Medulla oblongata (tissue), 1 donor: ENCODE measurements at regions not wholly inside any gene's neighbourhood (a gene's known extent, or its start where the extent isn't known, plus 50 kb on each side); places are given as distances from the start of the nearest gene placed in this dataset.
"Not testable (repeated sequence)": the region's sequence is repeated elsewhere in the genome, so short reads cannot be mapped to it uniquely, and the experiment has no call there.

ENCODE experiments used
- DNase-seq: peaks from one replicate; pipeline ENCODE4 v3.0.0-alpha.2; 2015; ENCODE audit errors: extremely low spot score

GRCh38 chr20:6321235-6321634 is 198.4 kb upstream of the FERMT1 start:
- not testable (repeated sequence) for DNase-seq

- DNase-seq: no peak
Observed at GRCh38 chr20:6311841-6312655, 189.2 kb upstream of the FERMT1 start.

- no peak for DNase-seq
Observed at GRCh38 chr20:6311097-6311496, 188.3 kb upstream of the FERMT1 start.

DNA sequence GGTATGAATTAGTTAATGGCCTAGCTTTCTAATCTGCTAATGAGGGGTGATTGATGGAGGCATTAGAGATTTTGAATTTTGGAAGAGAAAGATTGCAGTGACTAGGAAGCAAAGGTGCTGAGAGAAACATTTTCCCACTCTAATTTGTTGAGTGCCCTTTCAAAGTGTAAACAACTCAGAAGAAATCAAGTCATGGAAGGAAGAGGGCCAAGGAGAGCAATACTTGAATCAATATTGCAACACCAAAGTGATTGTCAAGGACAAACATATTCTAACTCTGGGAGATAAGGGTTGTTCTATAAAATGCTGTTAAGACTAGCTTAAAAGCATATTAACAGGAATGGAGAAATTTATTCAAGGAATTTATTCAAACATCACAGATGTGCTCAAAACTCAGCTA is 182.7 kb upstream of the FERMT1 start:
- DNase-seq: no peak

DNA sequence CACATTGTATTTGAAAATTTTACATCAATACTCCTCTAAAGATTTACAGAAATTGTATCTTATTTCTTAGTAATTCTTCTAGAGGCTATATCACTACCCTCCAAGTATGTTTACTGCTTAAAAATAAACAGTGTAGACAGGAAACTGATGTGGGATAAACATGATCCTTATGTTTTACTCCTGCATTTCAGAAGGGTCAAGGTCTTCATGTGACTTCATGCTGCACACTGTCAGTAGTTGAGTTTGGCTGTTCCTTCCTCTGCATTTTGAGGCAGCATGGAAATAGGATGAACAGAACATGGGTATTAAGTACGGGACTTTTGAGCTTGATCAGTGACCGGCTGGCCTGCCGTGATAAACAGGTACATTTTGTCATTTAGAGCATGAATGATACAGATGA is 179.2 kb upstream of the FERMT1 start:
- DNase-seq: no peak

DNA sequence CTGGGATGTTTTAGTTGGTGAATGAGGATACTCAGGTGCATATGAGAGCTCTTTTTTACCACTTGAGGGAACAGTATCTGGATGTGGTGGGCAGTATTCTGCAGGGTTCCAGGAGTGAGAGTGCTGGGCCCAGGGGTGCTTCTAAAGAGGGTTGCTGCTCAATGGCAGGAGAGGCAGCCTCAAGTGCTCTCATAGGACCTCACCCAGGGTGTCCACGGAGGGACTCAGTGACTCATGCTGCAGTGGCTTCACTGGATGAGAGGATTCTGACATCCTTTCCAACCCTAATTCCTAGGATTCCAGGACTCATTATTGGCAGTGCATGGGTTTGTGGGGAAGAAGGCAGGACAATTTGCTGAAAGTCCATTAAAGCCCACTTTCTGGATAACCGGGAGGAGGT is 176.6 kb upstream of the FERMT1 start:
- no peak for DNase-seq

DNA sequence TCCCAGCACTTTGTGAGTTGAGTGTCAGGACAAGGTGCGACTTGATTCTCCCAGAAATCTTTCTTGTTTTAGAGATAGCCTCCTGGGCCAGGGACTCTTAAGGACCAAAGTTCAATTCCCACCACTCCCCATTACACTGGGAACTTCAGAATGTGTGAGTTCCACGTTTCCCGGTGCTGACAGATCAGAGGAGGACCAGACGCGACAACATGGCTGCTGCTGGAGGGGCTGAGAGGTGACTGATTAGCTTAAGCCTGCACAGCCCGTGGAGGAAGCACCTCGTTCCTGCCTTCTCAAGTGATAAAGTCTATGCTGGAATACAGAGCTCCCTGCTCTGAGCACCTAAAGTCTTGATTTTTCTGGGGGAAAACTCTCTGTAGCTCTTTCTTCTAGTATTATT is 175.2 kb upstream of the FERMT1 start:
- no peak for DNase-seq

DNA sequence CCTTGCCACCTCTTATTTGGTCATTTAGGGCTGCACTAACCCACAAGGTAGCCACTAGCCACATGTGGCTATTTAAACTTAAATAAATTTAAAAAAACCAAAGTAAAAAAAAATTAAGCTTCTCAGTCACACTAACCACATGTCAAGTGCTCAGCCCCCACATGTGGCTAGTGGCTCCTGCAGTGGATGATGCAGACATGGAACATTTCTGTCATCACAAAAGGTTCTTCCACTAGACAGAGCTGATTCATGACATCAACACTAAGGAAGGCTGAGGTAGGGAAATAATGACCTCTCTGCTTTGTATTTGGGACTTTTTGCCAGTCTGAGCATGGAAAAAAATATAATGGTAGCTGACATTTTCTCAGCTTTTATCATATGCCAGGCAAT is 173.0 kb upstream of the FERMT1 start:
- no peak for DNase-seq

GRCh38 chr20:6295127-6295866 is 172.5 kb upstream of the FERMT1 start:
- DNase-seq: no peak

DNA sequence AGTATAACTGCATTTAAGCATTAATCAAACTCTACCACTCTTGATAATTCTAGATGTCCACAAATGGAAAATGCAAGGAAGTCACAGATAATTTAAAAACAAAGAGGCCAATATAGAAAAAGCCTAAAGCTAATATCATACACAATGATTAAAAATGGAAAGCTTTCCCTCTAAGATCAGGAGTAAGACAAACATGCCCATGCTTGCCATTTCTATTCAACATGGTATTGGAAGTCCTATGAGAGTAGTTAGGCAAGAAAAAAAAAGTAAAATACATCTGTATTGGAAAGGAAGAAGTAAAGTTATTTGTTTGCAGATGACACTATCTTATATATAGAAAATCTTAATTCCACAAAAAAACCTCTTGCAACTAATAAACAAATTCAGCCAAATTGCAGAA is 164.6 kb upstream of the FERMT1 start:
- no peak for DNase-seq

GRCh38 chr20:6282642-6283041 is 159.8 kb upstream of the FERMT1 start:
- DNase-seq: no peak

GRCh38 chr20:6277661-6278240 is 154.9 kb upstream of the FERMT1 start:
- no peak for DNase-seq

DNA sequence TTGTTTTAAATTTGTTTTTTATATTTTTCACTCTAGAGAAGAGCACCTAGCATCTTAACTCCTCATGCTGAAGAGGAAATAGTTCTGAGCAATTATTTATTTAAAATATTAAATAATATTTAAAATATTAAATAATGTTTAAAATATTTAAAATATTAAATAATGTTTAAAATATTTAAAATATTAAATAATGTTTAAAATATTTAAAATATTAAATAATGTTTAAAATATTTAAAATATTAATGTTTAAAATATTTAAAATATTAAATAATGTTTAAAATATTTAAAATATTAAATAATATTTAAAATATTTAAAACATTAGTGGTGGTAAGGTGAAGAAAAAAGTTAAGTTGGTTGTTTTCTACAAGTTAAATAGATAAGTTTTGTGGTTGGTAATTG is 147.6 kb upstream of the FERMT1 start:
- not testable (repeated sequence) for DNase-seq

DNA sequence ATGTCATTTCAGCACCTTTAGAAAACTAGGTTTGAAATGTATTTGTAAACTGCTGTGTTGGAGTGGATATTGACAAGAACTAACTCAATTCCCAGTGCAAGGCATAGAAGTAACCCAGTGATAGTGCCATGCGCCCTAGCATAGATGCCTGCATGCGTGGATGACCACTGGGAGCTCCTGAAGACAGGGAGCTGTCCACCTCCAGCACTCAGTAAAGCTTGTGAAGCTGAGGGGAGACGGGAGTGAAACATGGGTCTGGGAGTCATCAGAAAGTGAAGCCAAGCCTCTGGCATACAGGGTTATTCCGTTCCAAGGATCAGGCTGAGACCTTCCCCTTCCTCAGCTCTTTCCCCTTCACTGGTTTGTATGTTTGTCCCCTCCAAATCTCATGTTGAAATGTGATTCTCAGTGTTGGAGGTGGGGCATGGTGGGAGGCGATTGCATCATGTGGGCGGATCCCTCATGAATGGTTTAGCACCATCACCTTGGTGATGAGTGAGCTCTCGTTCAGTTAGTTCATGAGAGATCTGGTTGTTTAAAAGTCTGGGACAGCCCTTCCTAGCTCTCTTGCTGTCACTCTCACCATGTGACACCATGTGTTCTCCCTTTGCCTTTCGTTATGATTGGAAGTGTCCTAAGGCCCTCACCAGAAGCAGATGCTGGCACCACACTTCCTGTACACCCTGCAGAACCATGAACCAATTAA is 146.5 kb upstream of the FERMT1 start:
- DNase-seq: no peak

GRCh38 chr20:6265204-6265904 is 142.5 kb upstream of the FERMT1 start:
- peak; percentile 35 for DNase-seq

DNA sequence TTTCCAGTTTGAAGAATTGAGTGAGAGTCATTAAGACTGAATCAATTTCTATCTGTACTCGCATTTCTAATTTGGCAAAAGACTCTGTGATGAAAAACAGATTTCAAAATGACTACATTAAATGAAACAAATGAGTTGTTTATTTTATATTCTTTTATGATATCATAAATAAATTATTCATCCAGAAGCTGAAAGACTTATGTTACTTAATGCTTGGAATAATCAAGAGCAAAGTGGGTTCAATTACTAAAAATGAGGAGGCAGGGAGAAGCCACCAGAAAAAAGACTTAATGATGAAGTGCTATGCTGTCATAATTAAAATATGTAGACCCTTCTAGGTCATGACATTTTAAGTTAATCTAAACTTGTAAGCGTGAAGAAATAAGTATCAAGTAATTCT is 130.6 kb upstream of the FERMT1 start:
- DNase-seq: no peak

GRCh38 chr20:6245436-6245835 is 122.6 kb upstream of the FERMT1 start:
- DNase-seq: no peak

- DNase-seq: no peak
Observed at GRCh38 chr20:6241591-6241990, 118.8 kb upstream of the FERMT1 start.

GRCh38 chr20:6240059-6240458 is 117.2 kb upstream of the FERMT1 start:
- DNase-seq: no peak

DNA sequence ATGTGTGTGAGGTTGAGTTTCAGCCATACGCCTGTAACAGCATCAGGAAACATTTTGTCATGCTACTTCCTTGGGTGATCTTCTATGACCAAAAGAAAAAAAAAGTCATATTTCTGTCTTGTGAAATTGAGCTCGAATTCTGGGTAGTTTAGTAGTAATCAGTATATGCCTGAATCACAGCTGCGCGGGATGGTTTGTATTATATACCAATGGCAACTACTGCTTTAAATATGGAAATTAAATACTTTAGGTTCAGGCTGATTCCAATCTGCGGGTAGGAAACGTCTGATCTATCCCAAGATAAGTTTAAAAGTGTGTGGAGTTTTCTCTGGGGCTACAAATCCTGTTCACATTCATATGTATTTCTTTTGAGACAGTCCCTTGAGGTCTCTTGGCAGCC is 115.6 kb upstream of the FERMT1 start:
- no peak for DNase-seq

GRCh38 chr20:6235510-6235909 is 112.7 kb upstream of the FERMT1 start:
- no peak for DNase-seq

DNA sequence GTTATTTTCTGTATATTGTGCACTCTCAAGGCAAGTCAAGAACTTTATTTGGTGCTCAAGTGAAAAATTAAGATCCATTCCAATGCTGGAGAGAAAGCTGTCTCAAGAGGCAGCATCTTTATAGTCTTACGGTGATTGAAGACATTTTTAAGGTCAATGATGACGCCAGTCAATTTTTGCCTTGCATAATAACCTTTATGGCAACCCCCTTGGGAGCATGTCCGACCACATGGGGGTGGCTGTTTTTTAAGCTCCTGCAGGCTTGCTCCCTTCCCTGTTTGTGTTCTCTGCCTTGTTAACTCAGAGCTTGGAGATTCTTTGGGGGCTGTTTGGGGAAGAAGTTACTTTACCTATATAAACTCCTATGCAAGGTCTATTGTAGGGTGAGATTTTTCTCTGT is 109.6 kb upstream of the FERMT1 start:
- no peak for DNase-seq
